HuH-7 (cell line): ENCODE measurements at regions not wholly inside any gene's neighbourhood (a gene's known extent, or its start where the extent isn't known, plus 50 kb on each side); places are given as distances from the start of the nearest gene placed in this dataset.

ENCODE experiments used
- DNase-seq: peaks from one replicate; pipeline ENCODE4 v3.0.0; 2011; ENCODE audit warnings: low spot score

DNA sequence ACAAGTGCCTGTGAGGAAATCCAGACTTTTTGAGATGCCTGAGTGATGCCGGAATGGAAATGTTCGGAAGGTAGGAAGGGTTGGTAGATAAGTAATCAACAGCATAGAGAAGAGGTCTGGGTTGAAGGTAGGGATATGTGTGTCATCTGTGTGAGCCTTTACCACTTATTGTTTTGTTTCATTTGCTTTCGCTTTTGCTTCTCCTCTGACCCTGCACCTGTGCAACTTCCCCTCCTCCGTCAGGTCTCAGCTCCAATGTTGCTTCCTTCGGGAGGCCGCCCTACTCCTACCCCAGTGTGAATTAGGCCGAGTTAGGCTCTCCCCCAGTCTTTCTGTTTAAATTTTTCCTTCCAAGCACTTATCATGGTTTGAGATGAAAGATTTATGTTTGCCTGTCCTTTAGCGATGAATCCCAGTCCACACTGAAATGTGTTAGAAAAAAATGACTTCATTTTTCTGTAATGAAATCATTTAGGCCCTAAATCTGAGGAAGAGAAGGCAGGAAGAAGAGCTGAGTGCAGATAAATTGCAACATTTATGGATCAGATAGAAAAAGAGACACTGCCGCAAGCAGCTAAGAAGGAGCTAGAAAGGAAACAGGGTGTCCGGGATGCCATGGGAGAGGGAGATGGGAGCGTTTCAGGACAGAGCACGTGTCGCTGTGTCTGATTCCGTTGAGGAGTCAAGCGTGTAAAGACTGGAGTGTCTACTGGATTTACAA, 139.6 kb upstream of the PELI1 start:
- DNase-seq, result no peak

DNA sequence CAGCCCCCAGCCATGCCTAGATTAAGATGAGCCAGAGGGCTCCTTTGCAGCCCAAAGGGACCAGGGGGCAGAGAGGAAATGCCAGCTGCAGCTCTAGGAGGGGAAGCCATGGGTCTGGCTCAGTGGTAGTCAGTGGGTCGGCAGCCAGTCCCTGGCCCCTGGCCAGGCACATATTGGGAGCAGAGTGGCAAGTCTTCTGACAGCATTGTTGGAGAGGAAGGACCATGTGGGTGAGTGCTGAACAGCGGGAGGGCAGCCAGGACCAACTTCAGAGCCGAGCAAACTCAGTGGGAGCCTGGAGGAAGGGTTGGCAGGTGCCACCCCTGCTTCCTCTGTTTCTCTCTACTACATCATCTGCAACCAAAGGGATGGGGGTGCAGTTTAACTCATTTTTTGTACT, 140.5 kb upstream of the PELI1 start:
- DNase-seq, result no peak

DNA sequence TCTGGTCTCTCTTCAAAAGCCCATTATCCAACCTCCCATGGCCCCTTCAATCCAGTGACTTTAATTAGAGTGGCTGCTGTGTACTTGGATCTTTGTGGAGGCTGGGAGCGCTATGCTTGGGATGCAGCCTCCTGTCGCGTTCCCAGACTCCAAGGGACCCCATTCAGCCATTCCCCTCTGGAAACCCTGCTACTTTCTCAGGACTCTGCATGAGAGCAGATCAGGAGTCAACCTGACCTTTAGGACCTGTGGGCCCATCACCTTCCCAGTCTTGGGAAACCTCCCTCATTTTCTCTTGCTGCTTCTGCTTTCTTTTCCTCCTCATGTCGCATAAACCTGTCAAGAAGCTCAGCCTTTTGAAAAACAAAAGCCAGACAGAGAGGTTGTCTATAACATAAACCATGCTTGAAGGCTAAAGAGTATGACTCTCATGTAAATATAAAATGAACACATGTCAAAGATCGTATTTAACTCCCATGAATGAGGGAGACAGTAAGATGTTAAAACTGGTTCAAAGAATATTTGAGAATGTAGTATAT, 143.1 kb upstream of the PELI1 start:
- no peak for DNase-seq

DNA sequence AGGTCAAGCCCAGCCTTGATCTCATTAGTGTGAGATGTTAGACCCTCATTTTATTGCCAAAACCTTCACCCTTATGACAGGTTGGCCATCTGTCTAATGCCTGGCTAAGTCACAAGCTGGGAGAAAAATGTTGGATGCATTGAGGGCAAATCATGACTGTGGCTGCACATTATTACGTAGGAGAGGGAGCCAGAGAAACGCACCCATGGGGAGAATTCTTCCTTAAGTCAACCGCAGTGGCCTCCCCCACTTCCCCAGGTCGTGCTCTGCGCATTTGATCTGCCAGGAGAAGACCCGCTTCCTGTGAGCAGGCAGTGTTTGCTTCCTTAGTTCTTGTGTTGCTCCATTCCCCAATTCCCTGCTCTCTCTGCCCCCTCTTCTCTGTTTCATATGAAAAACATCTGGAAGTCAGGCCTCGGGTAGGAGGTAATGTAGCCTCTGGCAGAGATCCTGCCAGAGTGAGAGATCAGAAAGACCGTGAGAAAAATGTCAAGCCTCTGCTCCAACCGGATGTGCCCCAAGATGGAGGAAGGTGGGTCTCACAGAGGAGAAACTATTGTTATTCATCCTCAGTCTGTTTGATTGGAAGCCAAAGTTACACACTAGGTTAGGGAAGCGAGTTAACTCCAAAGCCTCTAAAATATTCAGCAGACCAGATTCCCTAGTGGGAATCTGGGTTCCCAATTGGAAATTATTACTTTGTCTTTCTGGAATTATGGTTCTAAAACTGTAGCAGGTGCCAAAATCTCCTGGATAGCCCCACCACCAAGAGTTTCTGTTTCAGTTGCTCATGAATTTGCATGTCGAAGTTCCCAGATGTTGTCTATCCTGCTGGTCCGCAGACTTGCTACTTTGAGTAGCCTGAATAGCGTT, 144.3 kb upstream of the PELI1 start:
- DNase-seq, result no peak

DNA sequence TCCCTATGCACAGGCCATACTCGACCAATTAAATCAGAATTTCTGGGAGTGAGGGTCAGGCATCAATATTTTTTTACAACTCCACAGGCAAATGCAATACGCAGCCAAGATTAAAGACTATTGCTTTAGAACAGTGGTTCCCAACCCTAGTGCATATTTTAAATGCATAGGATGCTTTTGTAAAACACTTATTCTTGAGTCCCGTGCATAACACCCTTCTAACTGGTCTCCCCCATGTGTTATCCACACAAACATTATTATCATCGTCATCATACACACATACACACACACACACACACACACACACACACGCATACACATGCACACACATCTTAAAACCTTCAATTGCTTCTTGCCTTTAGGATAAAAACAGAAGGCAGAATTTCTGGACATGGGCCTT, 145.0 kb upstream of the PELI1 start:
- no peak for DNase-seq

DNA sequence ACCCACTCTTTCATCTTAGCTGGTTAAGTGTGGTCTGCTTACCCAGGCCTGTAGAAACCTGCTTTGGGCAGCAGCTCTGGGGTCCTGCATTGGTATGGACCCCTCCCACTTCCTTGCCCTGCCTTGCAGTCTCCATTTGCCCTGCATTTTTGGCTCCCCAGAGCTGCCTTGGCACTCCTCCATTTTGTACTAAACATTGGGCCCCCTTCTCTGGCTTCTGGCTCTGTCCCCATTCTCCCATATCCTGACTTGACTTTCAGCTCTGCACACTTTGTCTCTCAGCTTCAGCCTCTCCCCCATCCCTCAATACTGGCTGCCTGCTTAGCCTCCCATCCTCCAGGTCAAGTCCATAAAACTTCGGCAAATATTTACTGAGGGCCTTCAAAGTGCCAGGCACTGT, 145.5 kb upstream of the PELI1 start:
- no peak for DNase-seq

DNA sequence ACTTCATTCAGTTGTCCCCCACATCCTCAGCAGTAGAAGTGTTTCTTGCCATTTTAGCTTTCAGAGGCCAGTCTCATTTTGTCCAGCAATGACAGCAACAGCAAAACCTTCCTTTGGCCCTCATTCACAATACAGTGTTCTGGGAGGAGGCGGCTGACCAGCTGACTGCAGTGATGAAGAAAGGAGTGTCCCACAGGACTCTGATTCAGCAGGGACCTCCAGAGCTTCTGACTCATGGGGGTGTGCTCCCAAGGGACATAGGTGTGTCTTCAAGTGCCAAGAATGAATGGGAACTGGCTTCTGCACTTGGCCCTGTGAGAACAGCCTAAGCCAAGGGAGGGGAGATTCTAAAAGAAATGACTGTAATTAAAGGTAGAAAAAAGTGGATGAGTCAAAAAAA, 147.0 kb upstream of the PELI1 start:
- no peak for DNase-seq

DNA sequence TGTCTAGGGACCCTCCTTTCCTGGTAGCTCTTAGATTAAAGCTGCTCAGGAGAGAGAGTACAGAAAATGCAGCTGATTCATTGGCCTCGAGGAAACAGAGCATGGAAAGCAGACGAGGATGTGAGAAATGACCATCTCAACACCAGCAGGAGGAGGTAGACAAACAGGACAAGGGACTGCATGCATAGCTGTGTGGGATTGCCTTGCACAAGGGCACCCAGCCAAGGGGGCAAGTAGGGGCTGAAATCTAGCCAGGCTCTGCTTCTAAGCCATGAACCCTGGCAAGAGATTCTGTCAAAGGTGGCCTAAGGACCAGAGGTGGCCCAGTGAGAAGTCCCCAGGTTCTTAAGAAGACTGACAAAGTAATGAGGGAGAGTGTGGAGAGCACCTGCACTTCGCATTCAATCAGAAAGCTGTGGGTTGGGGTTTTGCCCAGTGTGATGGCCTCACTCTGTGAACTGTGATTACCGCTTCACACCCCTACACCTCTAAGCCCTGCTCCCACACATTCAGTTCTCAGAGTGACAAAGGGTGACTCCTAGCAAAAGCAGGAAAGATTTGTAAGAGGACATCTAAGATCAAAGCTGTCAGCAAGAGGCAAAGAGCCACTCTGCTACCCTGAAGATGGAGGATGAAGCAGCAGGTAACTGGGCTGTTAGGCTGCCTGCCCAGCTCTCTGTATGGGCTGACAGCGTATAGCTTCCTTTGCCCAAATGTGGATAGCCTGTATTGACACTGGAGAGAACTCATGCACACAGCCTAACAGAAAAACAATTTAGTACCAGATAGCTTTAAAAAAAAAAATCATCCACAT, 151.3 kb upstream of the PELI1 start:
- no peak for DNase-seq

DNA sequence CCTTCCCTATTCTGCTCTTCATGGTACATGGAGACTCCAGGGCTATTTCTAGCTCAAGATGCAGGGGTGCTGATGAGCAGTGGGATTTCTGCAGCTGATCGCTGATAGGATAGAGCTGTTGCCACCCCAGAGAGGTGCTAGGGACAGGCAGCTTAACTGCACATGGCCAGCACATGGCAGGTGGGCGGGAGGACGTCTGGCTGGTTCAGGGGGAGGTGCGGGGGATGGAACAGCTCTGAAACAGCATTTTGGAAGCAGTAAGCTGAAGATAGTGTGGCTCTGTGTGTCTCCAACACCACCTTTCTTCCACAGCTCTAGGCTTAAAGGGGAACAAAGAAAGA, 151.9 kb upstream of the PELI1 start:
- DNase-seq, result no peak

DNA sequence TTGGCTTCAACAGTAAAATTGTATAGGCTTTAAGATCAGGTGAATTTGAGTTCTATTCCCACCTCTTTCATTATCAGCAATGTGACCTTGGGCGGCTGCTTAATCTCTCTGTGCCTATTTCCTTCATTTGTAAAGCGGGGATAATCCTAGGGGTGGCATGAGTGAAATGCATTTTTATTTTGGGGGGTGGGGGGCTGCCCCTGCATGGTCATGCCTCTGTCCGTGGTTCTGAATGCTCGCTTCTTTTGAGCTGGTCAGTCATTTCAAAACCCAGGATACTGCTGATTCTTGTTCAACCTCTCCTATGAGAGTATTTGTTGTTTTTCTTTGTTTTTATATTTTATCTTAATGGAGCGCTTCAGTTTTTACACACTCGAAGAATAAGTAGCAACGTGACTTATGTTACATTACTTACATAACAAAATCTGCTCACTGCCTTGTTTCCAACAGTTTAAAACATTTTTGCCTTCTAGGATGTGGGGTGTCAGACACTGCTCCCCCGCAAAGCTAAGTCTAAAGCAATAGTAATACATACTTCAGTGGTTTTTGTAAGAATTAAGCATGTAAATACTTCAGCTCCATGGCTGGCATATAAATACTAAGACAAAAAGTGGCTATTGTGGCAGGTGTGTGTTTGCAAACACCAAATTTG, 152.6 kb upstream of the PELI1 start:
- no peak for DNase-seq

DNA sequence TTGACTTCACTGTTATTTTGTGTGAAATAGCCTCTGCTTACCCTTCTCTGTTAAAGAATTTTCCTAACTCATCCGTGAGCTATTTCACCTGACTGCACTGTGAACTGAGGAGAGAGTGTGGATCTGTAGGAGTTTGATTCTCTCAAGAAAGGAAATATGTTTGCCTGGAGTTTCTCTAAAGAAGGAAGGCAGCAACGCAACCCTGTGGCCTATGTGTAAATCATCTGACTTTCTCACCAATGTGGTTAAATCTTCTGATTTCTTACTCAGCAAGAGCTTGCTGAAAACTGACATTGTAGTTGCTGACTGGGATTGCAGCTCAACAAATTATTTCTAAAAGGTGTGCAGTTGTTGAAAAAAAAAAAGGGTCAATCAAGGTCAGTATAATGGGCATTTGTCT, 153.9 kb upstream of the PELI1 start:
- no peak for DNase-seq

DNA sequence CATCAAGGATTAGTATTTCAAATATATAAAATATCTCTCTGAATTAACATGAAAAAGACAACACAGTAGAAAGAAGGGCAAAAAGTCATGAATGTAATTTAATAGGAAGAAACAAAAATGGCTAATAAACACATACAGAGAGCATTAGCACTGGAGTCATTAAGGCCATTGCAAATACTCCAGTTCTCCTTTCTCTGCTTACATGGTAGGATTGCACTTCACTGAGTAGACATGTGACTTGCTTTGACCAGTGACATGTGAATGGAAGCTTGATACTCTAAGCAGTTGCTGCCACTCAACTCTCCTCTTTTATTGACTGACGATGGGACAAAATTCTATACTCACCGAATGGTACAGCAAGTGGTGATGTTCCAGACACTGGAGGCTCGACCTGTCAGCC, 153.9 kb upstream of the LGALSL start:
- no peak for DNase-seq

DNA sequence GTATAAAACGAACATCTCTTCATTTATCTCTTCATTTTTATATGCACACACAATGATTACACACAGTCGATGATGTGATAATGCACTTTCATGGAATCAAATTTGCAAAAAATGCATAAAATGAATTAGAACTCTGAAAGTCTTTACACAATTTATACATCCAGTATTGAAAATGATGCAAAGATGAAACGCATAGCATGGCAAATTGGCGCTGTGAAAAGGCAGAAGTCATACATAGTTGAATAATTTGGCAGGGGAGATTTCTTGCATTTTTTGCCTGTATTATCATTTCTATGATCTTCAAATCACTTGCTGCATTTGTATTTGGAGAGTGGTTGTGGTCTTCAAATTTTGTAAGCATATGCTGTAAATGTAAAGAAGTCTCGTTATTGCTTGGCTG, 150.7 kb upstream of the LGALSL start:
- DNase-seq, result no peak

DNA sequence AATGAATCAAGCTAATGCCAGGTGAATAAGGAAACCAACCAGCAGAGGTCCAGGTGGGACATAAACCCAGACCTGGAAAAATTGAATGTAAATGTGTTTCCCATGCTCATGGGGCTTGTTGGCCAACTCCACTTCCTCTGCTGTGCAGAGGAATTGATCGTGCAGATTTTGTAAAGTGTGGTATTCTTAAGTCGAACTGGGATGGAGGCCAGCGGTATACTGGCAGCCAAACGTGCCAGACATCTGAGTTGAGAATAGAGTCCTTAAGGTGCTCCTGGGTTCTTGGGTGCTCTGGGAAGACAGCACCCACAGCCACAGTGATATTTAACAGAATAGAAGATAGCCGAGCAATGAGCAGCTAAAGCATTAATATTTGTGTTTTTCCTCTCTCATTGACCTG, 146.5 kb upstream of the LGALSL start:
- DNase-seq, result no peak

DNA sequence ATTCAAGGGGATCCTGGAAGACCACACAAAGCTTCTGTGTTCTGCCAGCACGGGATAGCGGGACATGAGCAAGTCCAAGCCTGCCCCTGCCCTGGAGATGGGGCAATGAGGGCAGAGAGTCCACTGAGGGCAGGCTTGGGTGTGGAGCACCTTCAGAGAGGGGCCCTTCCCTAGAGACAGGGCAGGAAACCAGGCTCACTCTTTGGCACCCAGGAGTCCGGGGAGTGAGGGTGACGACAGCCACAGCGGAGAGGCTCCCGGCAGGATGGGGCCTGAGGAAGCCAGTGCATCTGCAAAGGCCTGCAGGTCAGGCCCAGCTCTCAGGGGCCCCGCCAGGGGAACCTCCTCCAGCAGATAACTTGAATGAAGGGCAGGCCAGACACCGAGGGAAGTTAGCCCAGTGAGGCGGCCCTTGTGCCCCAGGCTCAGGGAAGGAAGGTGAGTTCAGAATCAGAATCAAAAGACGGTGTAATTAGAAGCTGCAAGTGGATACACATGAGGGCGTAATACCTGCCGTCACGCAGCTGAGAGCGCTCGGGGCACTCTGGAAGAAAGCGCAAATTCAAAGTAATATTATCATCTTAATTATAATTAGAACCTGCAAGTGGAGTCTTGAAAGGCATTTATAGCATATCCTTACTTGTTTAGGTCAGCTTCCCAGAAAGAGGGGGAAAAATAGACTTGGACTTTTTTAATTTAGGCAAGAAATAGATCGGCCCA, 142.6 kb upstream of the LGALSL start:
- no peak for DNase-seq

DNA sequence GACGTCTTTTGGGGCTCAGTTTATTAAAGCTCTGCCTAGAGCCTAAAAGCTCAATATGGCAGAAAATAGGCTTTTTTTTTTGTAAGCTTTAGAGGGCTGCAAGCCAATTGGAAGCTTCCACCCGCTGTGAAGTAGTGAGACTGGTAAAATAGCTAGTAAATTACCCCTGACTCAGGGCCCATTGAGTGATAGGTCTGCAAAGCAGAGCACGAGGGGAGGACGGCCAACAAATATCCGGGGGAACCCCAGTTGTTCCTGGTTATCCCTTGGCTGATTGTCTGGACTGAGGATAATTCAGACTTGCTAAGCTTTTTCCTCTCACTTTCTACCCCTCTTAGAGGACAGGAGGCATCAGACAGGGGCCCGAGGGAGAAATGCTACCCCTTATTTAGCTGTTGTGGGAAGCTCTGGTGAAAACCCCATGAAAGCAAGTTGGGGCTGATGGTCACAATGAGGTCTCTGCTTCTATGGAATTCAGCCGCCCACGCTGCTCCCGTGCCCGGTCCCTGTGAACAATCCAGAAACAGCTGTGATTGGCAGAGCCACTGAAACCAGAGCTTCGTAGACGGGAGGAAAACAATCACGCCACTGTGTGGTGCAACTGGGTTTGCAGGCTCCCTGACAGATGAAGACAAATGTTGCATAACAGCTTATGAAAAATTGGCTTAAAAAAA, 141.9 kb upstream of the LGALSL start:
- peak; percentile 85 for DNase-seq

DNA sequence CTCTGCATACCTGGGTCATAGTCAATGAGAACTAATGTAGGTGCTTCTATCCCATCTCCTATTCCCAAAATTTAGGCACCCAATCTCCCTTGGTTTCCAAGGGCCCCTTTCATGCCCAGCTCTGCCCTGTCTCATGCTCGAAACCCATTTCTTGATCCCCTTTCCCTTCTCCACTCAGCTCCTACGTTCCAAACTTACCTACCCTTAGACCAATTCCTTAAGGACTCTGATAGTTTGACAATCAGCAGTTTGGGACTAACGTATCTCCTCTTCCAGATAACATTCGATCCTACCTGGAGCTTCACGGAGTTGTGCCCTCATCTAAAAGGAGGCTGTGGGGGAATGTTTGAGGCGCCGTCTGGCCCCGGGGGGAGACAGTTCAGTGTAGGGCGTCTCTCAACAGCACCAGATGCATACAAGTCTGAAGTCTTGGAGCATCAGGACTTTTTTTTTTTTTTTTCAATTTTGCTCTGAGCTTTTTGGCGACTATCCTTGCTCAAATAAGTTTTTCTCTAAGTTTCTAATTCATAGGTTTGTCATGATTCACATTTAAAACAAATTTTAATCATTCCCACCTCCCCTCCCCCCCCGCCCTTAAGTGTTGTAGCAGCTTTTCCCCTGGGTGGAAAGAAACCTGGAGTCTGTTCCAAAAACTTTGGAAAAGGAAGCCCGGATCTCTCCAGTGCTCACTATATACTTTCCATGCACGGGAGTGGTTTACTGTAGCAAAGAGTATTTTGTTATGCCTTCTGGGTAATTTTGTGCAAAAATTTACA, 141.2 kb upstream of the LGALSL start:
- no peak for DNase-seq

DNA sequence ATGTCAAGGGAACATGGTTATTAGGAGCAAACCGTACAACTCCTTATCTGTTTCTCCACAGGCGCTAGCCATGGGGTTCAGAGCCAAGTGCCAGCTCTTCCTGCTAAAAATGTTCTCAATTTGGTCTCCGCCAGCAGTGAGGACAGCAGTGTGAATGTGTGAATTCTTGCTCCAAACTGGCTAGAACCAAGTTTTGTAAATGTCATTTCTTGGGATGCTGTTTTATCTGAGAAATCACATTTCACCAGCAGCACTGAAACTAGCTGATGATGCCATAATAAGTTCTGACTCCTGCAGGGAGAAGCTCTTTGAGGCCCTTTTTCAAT, 140.6 kb upstream of the LGALSL start:
- no peak for DNase-seq

DNA sequence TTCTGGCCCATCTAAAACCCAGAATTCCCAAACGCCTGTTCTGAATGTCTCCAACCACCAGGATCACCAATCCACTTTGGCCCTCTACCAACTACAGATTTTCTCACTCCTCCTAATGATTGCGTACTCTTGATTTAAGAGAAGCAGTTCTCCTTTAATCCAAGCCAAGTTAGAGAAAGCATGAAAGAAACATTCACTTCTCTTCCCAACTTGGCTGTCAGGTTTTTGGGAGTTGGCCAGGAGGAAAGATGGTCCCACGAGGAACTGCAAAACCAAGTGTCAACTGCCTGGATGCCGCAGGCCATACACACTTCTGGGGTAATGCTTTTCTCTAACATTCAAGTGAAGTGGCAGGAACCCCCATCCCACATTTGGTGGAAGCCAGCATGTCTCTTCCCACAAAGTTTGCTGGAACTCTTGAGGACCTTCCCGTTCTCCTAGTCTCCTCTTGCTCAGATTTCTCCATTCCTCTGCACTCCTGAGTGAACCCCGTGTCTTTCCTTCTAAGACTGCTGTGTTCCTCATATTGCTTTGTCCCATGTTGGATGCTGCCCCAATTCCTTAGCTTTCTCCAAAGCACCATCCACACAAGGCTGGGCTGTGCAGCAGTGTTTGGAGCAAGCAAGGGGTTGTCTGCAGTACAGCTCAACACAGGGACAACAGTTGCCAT, 138.5 kb upstream of the LGALSL start:
- DNase-seq, result no peak
